Keratinocyte (primary cell): ENCODE measurements at regions not wholly inside any gene's neighbourhood (a gene's known extent, or its start where the extent isn't known, plus 50 kb on each side); places are given as distances from the start of the nearest gene placed in this dataset.

ENCODE experiments used
- CTCF ChIP-seq, 3 experiments: IDR thresholded peaks in 1 of 3; conservative IDR thresholded peaks in 1 of 3; optimal IDR thresholded peaks in 1 of 3; 2 replicates in 2 of 3; 3 replicates in 1 of 3; pipeline versions ENCODE3 to v1.5.1; 2011; ENCODE audit warnings: low read length in 3 of 3, mild to moderate bottlenecking in 3 of 3, moderate library complexity in 2 of 3, control low read depth in 1 of 3, inconsistent platforms in 1 of 3; ENCODE audit not compliant: insufficient read depth in 2 of 3; ENCODE audit errors: extremely low read depth in 1 of 3
- EZH2 ChIP-seq: IDR thresholded peaks from one replicate; pipeline ENCODE4 v1.6.1; 2012; ENCODE audit warnings: inconsistent platforms, mild to moderate bottlenecking, low read length, moderate library complexity

DNA sequence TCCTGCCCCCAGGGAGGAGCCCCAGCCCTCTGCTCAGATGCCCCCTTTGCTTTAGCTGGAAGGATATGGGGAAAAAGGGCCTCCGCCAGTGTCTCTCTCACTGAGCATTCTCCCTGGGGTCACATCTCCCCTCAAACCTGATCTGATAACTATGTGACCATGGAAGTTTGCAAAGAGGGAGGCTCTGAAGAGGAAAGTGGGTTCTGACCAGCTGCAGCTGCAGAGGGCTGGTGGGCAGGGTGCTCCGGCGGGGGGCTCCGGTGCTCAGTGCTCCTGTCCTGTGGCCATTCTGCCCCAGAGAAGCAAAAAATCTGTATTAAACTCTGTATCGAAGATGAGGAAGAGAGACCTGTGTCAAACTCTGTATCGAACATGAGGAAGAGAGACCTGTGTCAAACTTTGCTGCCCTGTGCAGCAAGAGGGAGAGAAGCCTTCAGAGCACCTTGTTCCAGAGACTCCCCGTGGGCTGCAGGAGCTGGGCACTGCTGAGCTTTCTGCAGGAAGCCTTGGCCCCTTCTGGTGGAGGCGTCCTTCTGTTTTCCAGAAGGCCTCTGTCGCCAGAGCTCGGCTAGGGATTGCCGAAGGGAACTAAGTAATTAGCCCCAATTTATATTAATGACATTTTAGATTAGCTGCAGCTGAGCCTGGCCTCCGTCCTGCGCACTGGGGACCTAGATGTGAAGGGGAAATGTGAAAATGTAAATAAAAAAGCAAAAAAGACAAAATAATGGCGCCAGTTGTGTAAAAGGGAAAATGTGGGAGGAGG lies 186.2 kb upstream of the C1orf174 start:
- no peak for TF ChIP-seq CTCF (optimal IDR thresholded peaks at IDR 0.05 in 1 of 3, IDR thresholded peaks at IDR 0.05 in 1 of 3, conservative IDR thresholded peaks at IDR 0.05 in 1 of 3; ENCODE audit: extremely low read depth in 1 of 3, insufficient read depth in 2 of 3, low read length in 3 of 3)
- no peak for TF ChIP-seq EZH2
